Panc1 (cell line): ENCODE measurements at regions not wholly inside any gene's neighbourhood (a gene's known extent, or its start where the extent isn't known, plus 50 kb on each side); places are given as distances from the start of the nearest gene placed in this dataset.
A peak's percentile ranks its signal among the peaks of the same experiment; 100 is the strongest.

ENCODE experiments used
- ATAC-seq: fragments of 200-7000 bp; cut with Tn5 transposase; 2 replicates; pipeline ENCODE4 v1.9.1; 2020; ENCODE audit warnings: mild to moderate bottlenecking, moderate library complexity
- BruUV-seq: library from RNA; stranded (reverse); fragments of 400-500 nt; replicated peaks from 2 replicates; lab custom pipeline; 2021; lab: Mats Ljungman, UMichigan
- CTCF ChIA-PET: fragments of 300-600 bp; sonication (Branson Sonifier 250); formaldehyde crosslinking; loops from one replicate; lab custom pipeline; 2022; ENCODE audit warnings: antibody characterized with exemption; lab: Charles Lee
- POLR2A ChIA-PET: fragments of 300-600 bp; sonication (Branson Sonifier 250); formaldehyde crosslinking; loops from one replicate; lab custom pipeline; 2022; ENCODE audit warnings: antibody characterized with exemption; lab: Charles Lee
- DNase-seq: peaks from one replicate; pipeline ENCODE4 v3.0.0-alpha.2; 2010; ENCODE audit warnings: low read depth, low spot score
- H3K27ac ChIP-seq: 2 replicates; pipeline ENCODE4 v1.5.1; 2011; ENCODE audit warnings: mild to moderate bottlenecking, low read length, inconsistent platforms
- H3K27me3 ChIP-seq: fragments of 200-500 bp; sonication (Bioruptor generic); 2 replicates; pipeline ENCODE4 v1.6.0; 2014; ENCODE audit warnings: low read length, inconsistent platforms; ENCODE audit not compliant: control insufficient read depth, insufficient read depth
- H3K36me3 ChIP-seq: fragments of 200-500 bp; sonication (Bioruptor generic); 2 replicates; pipeline ENCODE4 v1.5.1; 2014; ENCODE audit warnings: inconsistent platforms, mild to moderate bottlenecking, low read length, moderate library complexity; ENCODE audit not compliant: control insufficient read depth, insufficient read depth
- H3K4me1 ChIP-seq: 2 replicates; pipeline ENCODE4 v1.5.1; 2011; ENCODE audit warnings: inconsistent platforms, mild to moderate bottlenecking, low read length, moderate library complexity; ENCODE audit not compliant: control insufficient read depth, insufficient read depth
- H3K4me3 ChIP-seq, 2 experiments: 2 replicates each; pipeline ENCODE4 v1.5.1; 2011 to 2012; ENCODE audit warnings: low read depth in 2 of 2, low read length in 2 of 2, mild to moderate bottlenecking in 2 of 2, inconsistent platforms in 1 of 2, moderate library complexity in 1 of 2
- H3K9me3 ChIP-seq: fragments of 200-500 bp; sonication (Bioruptor generic); 2 replicates; pipeline ENCODE4 v1.5.1; 2014; ENCODE audit warnings: low read depth, mild to moderate bottlenecking, inconsistent platforms, low read length, moderate library complexity; ENCODE audit not compliant: control insufficient read depth, insufficient read depth
- POLR2AphosphoS5 ChIP-seq: IDR thresholded peaks from 2 replicates; pipeline ENCODE4 v1.6.1; 2012; ENCODE audit warnings: mild to moderate bottlenecking, low read depth, low read length, moderate library complexity
- SIN3A ChIP-seq: IDR thresholded peaks from 2 replicates; pipeline ENCODE4 v1.6.1; 2012; ENCODE audit warnings: low read depth, mild to moderate bottlenecking, low read length, moderate library complexity, borderline replicate concordance; ENCODE audit not compliant: insufficient read depth
- TCF7L2 ChIP-seq: IDR thresholded peaks from 2 replicates; pipeline ENCODE4 v1.6.1; 2011; ENCODE audit warnings: mild to moderate bottlenecking, low read depth, low read length, inconsistent platforms
- in situ Hi-C: cut with HindIII; loops from 2 replicates; pipeline ENCODE4 v1.10.0; 2016; ENCODE audit warnings: low sequenced_read_pairs, low pct_unique_long_range_greater_than_20kb
- intact Hi-C: fragments of 100-400 bp; cut with micrococcal nuclease; formaldehyde crosslinking; loops from one replicate; pipeline ENCODE4 v1.10.0; 2022; ENCODE audit not compliant: unreplicated experiment
- TF ChIP-seq, protein P1 (sequence below), 2 experiments: IDR thresholded peaks; 2 replicates each; pipeline ENCODE4 v1.6.1; 2011 to 2012; ENCODE audit warnings: low read depth in 2 of 2, control low read depth in 1 of 2, low read length in 1 of 2, mild to moderate bottlenecking in 1 of 2, moderate library complexity in 1 of 2; ENCODE audit not compliant: insufficient read depth in 1 of 2
- TF ChIP-seq, protein P2 (sequence below): fragments of 450-650 bp; IDR thresholded peaks from 2 replicates; pipeline ENCODE4 v1.5.1; 2017; ENCODE audit warnings: mild to moderate bottlenecking

DNA sequence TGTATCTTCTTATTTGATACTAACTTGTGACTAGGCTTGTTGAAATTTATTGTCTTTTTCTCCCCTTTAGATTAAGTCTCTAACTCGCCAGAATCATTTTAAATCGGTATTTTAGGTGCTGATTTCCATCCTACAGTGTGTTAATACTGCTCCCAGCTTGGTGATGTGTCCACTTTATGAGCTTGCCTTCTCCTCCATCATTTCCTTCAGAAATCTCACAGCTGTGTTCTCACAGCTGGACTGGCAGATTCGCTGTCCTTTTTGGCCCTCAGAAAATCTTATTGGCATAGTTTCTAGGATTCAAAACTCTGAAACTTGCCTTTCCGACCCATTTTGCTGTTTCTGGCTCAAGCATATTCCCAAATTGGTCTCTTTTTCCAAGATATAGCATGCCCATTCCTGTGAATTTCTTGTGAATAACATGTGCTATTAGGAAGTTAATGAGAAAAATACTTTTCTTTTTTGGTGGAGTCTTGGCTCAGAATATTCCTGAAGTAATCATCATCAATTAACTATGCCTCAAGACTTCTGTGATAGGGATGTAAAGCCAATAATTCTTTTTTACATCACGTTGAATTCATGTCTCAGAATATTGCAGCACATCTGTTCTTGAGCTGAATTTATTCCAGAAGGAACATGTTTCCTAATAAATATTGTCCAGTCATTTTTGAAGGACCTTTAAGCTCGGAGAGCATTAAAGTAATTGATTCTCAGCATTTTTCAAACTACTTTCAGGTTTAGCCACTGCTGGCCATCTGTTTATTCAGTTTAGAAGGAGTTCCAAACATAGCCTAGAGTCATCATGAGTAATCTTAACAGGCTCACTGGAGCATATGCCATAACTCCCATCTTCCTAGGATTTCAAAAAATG is 50.0 kb upstream of the USP44 start:
- ChIA-PET POLR2A (no interaction called here), CTCF (no interaction called here)
- no peaks in the 10 kb centered on the region for H3K36me3 ChIP-seq
- in situ Hi-C loops (no loop called here), intact Hi-C loops (no loop called here)
- H3K9me3 ChIP-seq, result no peaks in the 10 kb centered on the region
- TF ChIP-seq, protein P1, sequence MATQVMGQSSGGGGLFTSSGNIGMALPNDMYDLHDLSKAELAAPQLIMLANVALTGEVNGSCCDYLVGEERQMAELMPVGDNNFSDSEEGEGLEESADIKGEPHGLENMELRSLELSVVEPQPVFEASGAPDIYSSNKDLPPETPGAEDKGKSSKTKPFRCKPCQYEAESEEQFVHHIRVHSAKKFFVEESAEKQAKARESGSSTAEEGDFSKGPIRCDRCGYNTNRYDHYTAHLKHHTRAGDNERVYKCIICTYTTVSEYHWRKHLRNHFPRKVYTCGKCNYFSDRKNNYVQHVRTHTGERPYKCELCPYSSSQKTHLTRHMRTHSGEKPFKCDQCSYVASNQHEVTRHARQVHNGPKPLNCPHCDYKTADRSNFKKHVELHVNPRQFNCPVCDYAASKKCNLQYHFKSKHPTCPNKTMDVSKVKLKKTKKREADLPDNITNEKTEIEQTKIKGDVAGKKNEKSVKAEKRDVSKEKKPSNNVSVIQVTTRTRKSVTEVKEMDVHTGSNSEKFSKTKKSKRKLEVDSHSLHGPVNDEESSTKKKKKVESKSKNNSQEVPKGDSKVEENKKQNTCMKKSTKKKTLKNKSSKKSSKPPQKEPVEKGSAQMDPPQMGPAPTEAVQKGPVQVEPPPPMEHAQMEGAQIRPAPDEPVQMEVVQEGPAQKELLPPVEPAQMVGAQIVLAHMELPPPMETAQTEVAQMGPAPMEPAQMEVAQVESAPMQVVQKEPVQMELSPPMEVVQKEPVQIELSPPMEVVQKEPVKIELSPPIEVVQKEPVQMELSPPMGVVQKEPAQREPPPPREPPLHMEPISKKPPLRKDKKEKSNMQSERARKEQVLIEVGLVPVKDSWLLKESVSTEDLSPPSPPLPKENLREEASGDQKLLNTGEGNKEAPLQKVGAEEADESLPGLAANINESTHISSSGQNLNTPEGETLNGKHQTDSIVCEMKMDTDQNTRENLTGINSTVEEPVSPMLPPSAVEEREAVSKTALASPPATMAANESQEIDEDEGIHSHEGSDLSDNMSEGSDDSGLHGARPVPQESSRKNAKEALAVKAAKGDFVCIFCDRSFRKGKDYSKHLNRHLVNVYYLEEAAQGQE (IDR thresholded peaks at IDR 0.05; ENCODE audit: insufficient read depth in 1 of 2, low read depth in 2 of 2, low read length in 1 of 2), result no peak
- no peak for TF ChIP-seq POLR2AphosphoS5
- no peak for TF ChIP-seq SIN3A
- TF ChIP-seq TCF7L2, result no peak
- TF ChIP-seq, protein P2, sequence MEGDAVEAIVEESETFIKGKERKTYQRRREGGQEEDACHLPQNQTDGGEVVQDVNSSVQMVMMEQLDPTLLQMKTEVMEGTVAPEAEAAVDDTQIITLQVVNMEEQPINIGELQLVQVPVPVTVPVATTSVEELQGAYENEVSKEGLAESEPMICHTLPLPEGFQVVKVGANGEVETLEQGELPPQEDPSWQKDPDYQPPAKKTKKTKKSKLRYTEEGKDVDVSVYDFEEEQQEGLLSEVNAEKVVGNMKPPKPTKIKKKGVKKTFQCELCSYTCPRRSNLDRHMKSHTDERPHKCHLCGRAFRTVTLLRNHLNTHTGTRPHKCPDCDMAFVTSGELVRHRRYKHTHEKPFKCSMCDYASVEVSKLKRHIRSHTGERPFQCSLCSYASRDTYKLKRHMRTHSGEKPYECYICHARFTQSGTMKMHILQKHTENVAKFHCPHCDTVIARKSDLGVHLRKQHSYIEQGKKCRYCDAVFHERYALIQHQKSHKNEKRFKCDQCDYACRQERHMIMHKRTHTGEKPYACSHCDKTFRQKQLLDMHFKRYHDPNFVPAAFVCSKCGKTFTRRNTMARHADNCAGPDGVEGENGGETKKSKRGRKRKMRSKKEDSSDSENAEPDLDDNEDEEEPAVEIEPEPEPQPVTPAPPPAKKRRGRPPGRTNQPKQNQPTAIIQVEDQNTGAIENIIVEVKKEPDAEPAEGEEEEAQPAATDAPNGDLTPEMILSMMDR, result no peak
- peaks cover 4% of the 10 kb centered on the region; the same call in 1 of the 2 replicates for H3K4me1 ChIP-seq
- no peaks in the 10 kb centered on the region for H3K27me3 ChIP-seq
- ATAC-seq (peak; percentile 77), DNase-seq (no peak)
- BruUV-seq, result no TSS peak
- H3K4me3 ChIP-seq, result no peak overlapping the region
- H3K27ac ChIP-seq, result no peak overlapping the region
